HEK293T (cell line): ENCODE measurements at regions not wholly inside any gene's neighbourhood (a gene's known extent, or its start where the extent isn't known, plus 50 kb on each side); places are given as distances from the start of the nearest gene placed in this dataset.

ENCODE experiments used
- CTCF ChIA-PET: fragments of 350-600 bp; formaldehyde crosslinking; extraction: SDS; loops from one replicate; lab custom pipeline; 2021; ENCODE audit warnings: antibody characterized with exemption, inconsistent platforms; lab: Yijun Ruan, JAX
- POLR2A ChIA-PET: fragments of 350-600 bp; formaldehyde crosslinking; extraction: SDS; loops from one replicate; lab custom pipeline; 2020; ENCODE audit warnings: antibody characterized with exemption, inconsistent platforms; lab: Yijun Ruan, JAX
- DNase-seq: peaks from one replicate; pipeline ENCODE4 v3.0.0; 2012; ENCODE audit warnings: mixed read lengths; ENCODE audit errors: extremely low spot score
- ARNT ChIP-seq: fragments of 450-650 bp; IDR thresholded peaks from 2 replicates; pipeline ENCODE4 v1.6.1; 2017; ENCODE audit warnings: mild to moderate bottlenecking
- BHLHE40 ChIP-seq: fragments of 450-650 bp; IDR thresholded peaks from 2 replicates; pipeline ENCODE4 v1.6.1; 2016; ENCODE audit warnings: mild to moderate bottlenecking, moderate library complexity, borderline replicate concordance
- CTBP1 ChIP-seq: fragments of 450-650 bp; IDR thresholded peaks from 2 replicates; pipeline ENCODE4 v1.6.1; 2016; ENCODE audit warnings: borderline replicate concordance
- ELF4 ChIP-seq: fragments of 450-650 bp; IDR thresholded peaks from 2 replicates; pipeline ENCODE4 v1.6.1; 2017; ENCODE audit warnings: antibody characterized with exemption
- FOXA1 ChIP-seq: fragments of 450-650 bp; IDR thresholded peaks from 2 replicates; pipeline ENCODE4 v1.6.1; 2016; ENCODE audit warnings: mild to moderate bottlenecking
- FOXK2 ChIP-seq: fragments of 450-650 bp; IDR thresholded peaks from 2 replicates; pipeline ENCODE4 v1.6.1; 2016; ENCODE audit warnings: mild to moderate bottlenecking
- FOXM1 ChIP-seq: fragments of 450-650 bp; IDR thresholded peaks from 2 replicates; pipeline ENCODE4 v1.6.1; 2017; ENCODE audit warnings: mild to moderate bottlenecking, borderline replicate concordance
- HDGF ChIP-seq: fragments of 450-650 bp; IDR thresholded peaks from 2 replicates; pipeline ENCODE4 v1.6.1; 2017; ENCODE audit warnings: antibody characterized with exemption, borderline replicate concordance
- L3MBTL2 ChIP-seq: fragments of 450-650 bp; conservative IDR thresholded peaks from 2 replicates; pipeline ENCODE4 v1.6.1; 2016; ENCODE audit warnings: mild to moderate bottlenecking
- LEF1 ChIP-seq: fragments of 450-650 bp; IDR thresholded peaks from 2 replicates; pipeline ENCODE4 v1.6.1; 2017; ENCODE audit warnings: mild to moderate bottlenecking, borderline replicate concordance
- NFRKB ChIP-seq: fragments of 450-650 bp; IDR thresholded peaks from 2 replicates; pipeline ENCODE4 v1.6.1; 2016; ENCODE audit warnings: mild to moderate bottlenecking, moderate library complexity
- SP1 ChIP-seq: fragments of 450-650 bp; IDR thresholded peaks from 2 replicates; pipeline ENCODE4 v1.6.1; 2017
- SUZ12 ChIP-seq: fragments of 450-650 bp; IDR thresholded peaks from 2 replicates; pipeline ENCODE4 v1.6.1; 2016; ENCODE audit warnings: mild to moderate bottlenecking
- TARDBP ChIP-seq: fragments of 450-650 bp; IDR thresholded peaks from 2 replicates; pipeline ENCODE4 v1.6.1; 2016
- ZNF384 ChIP-seq: fragments of 450-650 bp; IDR thresholded peaks from 2 replicates; pipeline ENCODE4 v1.6.1; 2016
- TF ChIP-seq, protein P1 (sequence below): fragments of 450-650 bp; IDR thresholded peaks from 2 replicates; pipeline ENCODE4 v1.6.1; 2016

DNA sequence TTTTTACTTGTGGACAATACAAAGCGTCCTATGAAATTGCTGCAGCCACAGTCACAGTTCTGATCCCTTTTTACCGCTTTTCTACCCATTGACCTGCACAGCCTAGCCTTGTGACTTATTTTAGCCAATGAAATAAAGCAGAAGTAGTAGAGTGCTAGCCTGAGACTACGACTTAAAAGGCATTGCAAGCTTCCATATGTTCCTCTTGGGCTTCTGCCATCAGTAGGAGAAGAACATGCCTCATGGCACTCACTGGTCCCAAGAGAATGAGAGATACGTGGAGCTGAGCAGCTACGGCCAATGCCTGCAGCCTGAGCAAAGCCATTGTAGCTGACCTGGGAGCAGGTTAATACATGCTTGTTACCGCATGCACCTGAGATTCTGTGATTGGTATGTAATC lies 416.6 kb upstream of the CLINT1 start:
- DNase-seq: no peak
- ChIA-PET POLR2A (interaction anchor here (0.9 kb wide), 1 partner anchor 12 kb away, joined by 3 read pairs; no protein-coding TSS in a partner anchor), CTCF (interaction anchor here (0.6 kb wide), 1 partner anchor 221 kb away, joined by 3 read pairs; no protein-coding TSS in a partner anchor)
- TF ChIP-seq FOXA1 (no peak), ELF4 (no peak), SUZ12 (no peak), BHLHE40 (no peak), CTBP1 (no peak), ZNF384 (no peak), LEF1 (no peak), FOXK2 (no peak), SP1 (no peak), ARNT (no peak), TARDBP (no peak), FOXM1 (no peak), L3MBTL2 (no peak), HDGF (no peak)
- TF ChIP-seq, protein P1, sequence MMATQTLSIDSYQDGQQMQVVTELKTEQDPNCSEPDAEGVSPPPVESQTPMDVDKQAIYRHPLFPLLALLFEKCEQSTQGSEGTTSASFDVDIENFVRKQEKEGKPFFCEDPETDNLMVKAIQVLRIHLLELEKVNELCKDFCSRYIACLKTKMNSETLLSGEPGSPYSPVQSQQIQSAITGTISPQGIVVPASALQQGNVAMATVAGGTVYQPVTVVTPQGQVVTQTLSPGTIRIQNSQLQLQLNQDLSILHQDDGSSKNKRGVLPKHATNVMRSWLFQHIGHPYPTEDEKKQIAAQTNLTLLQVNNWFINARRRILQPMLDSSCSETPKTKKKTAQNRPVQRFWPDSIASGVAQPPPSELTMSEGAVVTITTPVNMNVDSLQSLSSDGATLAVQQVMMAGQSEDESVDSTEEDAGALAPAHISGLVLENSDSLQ: no peak

DNA sequence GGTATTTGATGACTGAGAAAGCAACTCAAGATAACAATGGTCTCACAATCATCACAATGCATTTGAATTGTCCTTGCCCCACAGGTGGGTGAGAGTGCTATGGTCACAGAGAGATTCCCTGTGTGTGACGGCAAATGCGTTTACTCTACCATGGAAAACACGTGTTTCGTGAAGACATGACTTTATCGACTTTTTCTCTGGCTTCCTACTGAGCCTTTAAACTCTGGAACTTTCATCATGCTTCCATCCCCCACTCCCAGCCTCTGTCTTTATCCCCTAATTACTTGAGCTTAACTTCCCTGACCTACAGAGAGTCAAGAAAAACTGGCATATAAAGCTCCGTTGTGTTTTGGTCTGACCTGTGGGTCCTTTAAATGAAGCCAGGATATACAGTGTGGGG lies 414.1 kb upstream of the CLINT1 start:
- POLR2A ChIA-PET: interaction anchor here (1.6 kb wide), 1 partner anchor 179 kb away, joined by 3 read pairs; no protein-coding TSS in a partner anchor
- CTCF ChIA-PET: interaction anchor here (0.9 kb wide), 1 partner anchor 44 kb away, joined by 3 read pairs; no protein-coding TSS in a partner anchor
- DNase-seq: no peak
- TF ChIP-seq CTBP1: peak; percentile 36; the same call in 1 of the 2 replicates
- peak; percentile 68 for TF ChIP-seq L3MBTL2
- TF ChIP-seq FOXK2: no peak

DNA sequence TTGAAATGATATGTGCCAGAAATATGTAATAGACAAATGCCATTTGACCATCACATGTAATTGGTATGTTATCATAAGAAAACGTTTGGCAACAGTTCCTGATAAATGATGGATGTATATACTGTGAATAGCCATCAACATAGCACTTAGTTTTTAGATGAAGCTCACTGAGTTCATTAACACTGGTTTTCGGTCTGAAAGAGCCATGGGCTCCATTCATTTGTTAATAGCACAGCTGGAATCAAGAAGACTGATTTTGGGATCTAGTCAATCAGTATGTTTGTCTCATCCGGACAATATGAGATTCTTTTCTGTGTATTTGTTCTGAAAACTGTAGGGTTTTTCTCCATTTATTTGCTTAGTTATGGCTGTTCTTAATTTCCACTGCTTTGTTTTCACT lies 413.5 kb upstream of the CLINT1 start:
- ChIA-PET POLR2A (interaction anchor here (1.6 to 1.9 kb wide), 2 partner anchors 179 kb away, joined by 3 to 7 read pairs; no protein-coding TSS in a partner anchor), CTCF (no interaction called here)
- DNase-seq: no peak
- TF ChIP-seq FOXK2: no peak
- no peak for TF ChIP-seq SUZ12
- TF ChIP-seq ZNF384: no peak
- no peak for TF ChIP-seq CTBP1
- no peak for TF ChIP-seq ELF4
- TF ChIP-seq, protein P1: no peak
- no peak for TF ChIP-seq HDGF
- TF ChIP-seq BHLHE40: no peak

DNA sequence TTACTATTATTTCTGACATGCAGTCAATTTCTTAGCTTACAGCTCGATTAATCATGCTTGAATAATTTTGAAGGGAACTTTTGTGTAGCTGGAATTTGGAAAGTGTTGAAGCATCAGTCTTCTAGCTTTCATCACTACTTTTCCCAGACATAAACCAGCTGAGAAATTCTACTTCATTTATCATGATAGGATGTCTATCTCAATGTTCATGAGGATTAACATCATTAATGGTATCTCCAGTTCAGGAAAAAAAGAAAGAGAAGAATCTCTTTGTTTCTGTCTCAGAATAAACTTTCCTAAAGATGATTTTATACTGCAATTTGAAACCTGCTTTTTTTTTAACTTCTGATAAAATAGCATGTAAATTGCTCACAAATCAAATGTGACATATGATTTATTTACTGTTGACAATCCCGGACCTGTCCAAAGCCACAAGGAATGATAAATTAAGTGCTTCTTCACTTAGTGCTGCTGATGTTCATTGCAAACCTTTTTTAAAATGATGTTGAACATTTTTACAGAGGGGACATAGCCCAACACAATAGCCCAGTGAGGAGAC lies 412.1 kb upstream of the CLINT1 start:
- POLR2A ChIA-PET: interaction anchor here (1.9 kb wide), 1 partner anchor 180 kb away, joined by 7 read pairs; no protein-coding TSS in a partner anchor
- DNase-seq: no peak
- 0 out of 2 replicates have a peak, but pooled peaks have one; percentile 55 for TF ChIP-seq ZNF384
- TF ChIP-seq FOXM1: no peak
- TF ChIP-seq, protein P1: peak; percentile 77
- CTCF ChIA-PET: interaction anchor here (0.7 kb wide), 1 partner anchor 96 kb away, joined by 3 read pairs; no protein-coding TSS in a partner anchor

DNA sequence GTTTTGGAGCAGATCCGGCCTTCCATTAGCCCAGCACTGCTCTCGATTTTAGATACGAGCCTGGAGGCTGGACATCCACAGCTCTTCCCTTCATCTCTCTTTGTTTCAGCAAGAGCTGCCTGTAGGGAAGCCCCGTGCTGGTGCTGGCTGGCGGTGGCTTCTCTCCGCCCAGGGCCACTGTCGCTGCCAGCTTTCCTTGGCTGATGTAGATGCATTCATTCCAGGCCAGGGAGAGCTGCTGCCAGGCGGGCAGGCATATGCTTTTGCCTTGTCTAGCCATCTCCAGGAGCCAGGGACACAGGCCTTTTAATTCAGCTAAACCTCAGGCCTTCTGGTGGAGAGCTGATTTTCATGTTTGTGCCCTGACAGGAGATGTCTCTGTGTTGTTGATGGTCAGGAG lies 409.3 kb upstream of the CLINT1 start:
- no peak for DNase-seq
- ChIA-PET POLR2A (no interaction called here), CTCF (no interaction called here)

DNA sequence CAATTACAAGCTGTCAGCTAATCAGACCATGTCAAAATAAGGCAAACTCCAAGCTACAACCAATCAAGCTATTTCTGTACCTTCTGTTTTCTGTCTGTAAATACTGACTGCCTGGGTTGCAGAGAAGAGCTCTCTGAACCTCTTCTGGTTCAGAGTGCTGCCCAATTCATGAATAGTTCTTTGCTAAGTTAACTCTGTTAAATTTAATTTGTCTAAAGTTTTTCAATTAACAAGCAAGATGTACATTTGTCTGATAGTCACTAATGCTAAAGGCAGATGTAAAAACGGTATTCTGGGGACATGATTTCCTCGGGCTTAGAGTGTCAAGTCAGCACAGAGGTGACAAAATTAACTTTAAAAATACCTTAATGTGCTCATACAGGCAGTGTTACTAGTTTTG lies 408.3 kb upstream of the CLINT1 start:
- TF ChIP-seq, protein P1: no peak
- TF ChIP-seq HDGF: no peak
- ChIA-PET CTCF (interaction anchor here (0.6 kb wide), 1 partner anchor 384 kb away, joined by 3 read pairs; no protein-coding TSS in a partner anchor), POLR2A (no interaction called here)
- DNase-seq: no peak

More for the DNA sequence above, 409.3 kb upstream of the CLINT1 start:
- TF ChIP-seq CTBP1 (no peak), L3MBTL2 (no peak), NFRKB (no peak), FOXK2 (no peak), SP1 (no peak), HDGF (no peak), ARNT (no peak), TARDBP (no peak), BHLHE40 (no peak), FOXM1 (no peak), SUZ12 (no peak), FOXA1 (no peak), LEF1 (no peak)
- TF ChIP-seq, protein P1: no peak
